HG03108 (cell line): ENCODE measurements at regions not wholly inside any gene's neighbourhood (a gene's known extent, or its start where the extent isn't known, plus 50 kb on each side); places are given as distances from the start of the nearest gene placed in this dataset.

Experiments used
- ATAC-seq: cut with Tn5 transposase; IDR thresholded peaks from one replicate; pipeline ENCODE4 v1.9.1; 2021; ENCODE audit warnings: moderate library complexity; ENCODE audit not compliant: unreplicated experiment

GRCh38 chr13:48761256-48761655 is 107.5 kb downstream of the CYSLTR2 start:
- ATAC-seq, result no peak

- peak; percentile 91 for ATAC-seq
These were observed 115.5 kb downstream of the CYSLTR2 start for GRCh38 chr13:48769107-48769704.

- no peak for ATAC-seq
These were observed 116.6 kb downstream of the CYSLTR2 start for GRCh38 chr13:48770372-48770771.

DNA sequence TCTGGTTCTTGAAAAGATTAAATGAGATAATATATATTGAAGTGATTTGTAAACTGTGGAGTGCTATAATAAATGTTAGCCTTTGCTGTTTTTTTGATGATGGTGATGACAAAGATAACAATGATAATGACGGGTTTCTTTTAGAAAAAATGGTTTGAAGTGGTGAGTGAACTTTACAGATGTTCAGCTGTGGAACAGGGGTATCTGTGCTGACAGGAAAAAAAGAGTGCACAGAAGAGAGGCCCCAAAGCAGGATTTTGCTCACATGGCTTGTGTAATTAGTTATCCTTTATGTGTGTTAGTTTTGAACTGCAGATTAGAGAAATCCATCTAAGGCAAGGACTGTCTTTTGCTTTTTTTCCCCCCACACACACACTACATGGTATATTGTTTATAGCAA is 119.2 kb downstream of the CYSLTR2 start:
- no peak for ATAC-seq

- no peak for ATAC-seq
These were observed 120.0 kb downstream of the CYSLTR2 start for GRCh38 chr13:48773531-48774275.

GRCh38 chr13:48775285-48775684 is 121.6 kb downstream of the CYSLTR2 start:
- no peak for ATAC-seq

GRCh38 chr13:48775804-48776203 is 122.1 kb downstream of the CYSLTR2 start:
- no peak for ATAC-seq

DNA sequence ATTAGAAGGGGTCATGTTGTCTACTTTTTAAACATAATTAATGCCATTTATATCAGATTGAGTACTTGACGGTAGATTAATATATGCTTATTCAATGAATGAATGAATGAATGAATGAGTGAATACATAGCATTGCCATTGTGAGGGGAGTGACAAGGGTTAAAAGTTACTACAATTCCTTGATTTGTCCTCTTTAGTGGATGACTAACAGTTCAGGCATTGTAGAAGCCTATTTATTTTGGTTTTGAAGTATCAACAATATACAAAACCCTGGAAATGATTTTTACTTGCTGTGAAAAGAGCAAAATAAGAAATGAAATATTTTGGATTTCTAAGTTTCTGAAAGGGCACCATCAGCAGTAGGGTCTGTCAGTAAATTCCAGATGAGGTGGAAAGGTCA is 122.7 kb downstream of the CYSLTR2 start:
- ATAC-seq, result no peak

GRCh38 chr13:48778610-48779009 is 124.9 kb downstream of the CYSLTR2 start:
- no peak for ATAC-seq

DNA sequence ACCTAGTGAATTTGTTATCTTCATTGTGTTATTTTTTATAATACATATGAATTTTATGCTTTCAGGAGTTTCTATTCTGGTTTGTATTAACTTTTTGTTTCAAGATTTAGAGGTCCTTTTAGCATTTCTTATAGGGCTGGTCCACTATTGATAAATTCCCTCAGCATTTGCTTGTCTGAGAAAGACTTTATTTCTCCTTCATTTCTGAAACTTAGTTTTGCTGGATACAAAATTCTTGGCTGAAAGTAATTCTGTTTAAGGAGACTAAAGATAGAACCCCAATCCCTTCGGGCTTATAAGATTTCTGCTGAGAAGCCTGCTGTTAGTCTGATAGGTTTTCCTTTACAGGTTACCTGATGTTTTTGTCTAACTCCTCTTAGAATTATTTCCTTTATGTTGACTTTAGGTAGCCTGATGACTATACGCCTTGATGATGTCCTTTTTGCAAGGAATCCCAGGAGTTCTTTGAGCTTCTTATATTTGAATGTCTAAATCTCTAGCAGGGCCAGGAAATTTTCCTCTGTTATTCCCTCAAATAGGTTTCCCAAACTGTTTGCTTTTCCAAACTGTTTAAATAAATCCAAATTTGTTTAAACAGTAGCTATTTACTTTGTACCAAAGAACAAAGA is 127.1 kb downstream of the CYSLTR2 start:
- ATAC-seq, result no peak

- no peak for ATAC-seq
These were observed 128.7 kb downstream of the CYSLTR2 start for GRCh38 chr13:48782429-48782840.

GRCh38 chr13:48783181-48783630 is 129.5 kb downstream of the CYSLTR2 start:
- no peak for ATAC-seq

GRCh38 chr13:48783695-48784230 is 130.0 kb downstream of the CYSLTR2 start:
- ATAC-seq, result no peak

- no peak for ATAC-seq
These were observed 131.3 kb downstream of the CYSLTR2 start for GRCh38 chr13:48784916-48785548.

- ATAC-seq, result no peak
These were observed 136.5 kb downstream of the CYSLTR2 start for GRCh38 chr13:48790199-48790598.

- ATAC-seq, result no peak
These were observed 137.2 kb downstream of the CYSLTR2 start for GRCh38 chr13:48790966-48791365.

DNA sequence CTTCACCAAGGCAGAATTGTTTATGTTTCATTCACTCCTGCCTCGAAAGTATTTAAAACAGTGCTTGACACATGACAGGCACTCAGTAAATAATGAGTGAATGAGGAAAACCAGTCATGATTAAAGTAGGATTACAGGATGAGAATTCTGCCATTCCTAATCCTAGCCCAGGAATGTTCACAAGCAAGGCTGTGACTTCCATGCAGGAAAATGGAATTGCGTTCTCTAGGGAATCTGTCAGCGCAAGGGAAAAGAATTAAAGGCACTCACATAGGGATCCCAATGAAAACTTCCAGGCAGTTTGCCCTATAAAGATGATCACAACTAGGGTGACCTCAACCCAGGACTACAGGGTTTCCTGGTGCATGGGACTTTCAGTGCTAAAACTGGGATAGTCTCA is 143.4 kb downstream of the CYSLTR2 start:
- ATAC-seq, result no peak

DNA sequence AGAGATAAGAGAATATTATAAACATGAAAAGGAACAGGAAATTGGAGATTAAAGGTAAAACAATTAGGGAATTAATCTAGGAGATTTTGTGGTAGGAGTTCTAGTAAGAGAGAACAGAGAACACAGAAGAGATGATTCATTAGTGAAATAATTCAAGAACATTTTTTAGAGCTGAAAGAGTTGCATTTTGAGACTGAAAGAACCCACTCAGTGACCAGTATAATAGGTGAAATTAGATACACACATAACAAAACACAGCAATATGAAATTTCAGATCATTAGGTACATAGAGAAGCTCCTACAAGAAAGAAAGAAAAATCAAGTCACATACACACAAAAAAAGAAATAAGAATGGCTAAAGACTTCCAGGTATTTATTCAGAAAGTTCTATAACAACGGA is 144.0 kb downstream of the CYSLTR2 start:
- ATAC-seq, result no peak

DNA sequence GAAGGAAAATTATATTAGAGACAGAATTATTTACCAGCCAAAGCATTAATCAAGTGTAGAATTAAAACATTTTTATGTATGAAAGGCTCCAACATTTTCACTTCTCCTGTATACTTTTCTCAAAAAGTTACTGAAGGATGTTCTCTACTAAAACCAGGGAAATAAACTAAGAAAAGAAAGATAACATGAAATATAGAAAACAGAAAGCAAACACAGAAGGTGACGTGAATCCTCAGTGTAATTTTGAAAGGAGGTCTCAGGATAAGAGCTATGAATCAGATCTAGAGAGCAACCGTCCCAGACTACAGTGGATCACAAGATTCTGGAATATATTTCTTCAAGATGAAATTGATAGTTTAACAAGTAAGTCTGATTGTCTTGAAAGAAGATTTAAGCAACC is 144.5 kb downstream of the CYSLTR2 start:
- ATAC-seq, result no peak

DNA sequence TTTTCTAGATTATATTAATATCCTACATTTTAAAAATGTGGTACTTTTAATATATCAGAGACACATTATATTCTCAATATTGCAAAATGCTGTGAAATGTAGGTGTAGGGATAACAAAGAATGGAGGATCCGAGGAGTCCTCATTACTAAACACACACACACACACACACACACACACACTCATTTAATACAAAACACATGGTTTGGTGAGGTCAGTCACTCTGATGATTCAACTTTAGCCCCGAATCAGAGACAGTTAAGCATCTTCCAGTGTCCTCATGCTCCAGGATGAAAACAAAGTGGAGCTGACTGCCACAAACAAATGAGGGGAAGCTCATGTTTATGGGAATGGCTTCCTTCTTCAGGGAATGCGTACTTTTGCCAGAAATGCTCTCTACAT is 147.5 kb downstream of the CYSLTR2 start:
- no peak for ATAC-seq

- no peak for ATAC-seq
These were observed 151.3 kb downstream of the CYSLTR2 start for GRCh38 chr13:48804821-48805601.
